ENCODE measurements at regions not wholly inside any gene's neighbourhood (a gene's known extent, or its start where the extent isn't known, plus 50 kb on each side); places are given as distances from the start of the nearest gene placed in this dataset.
A peak's percentile ranks its signal among the peaks of the same experiment; 100 is the strongest.

- peak overlapping the region; percentile 48 to 75 (median 70) for H3K27ac ChIP-seq
These were observed 275.4 kb upstream of the NEBL start for GRCh38 chr10:21172542-21172929.

GRCh38 chr10:21171936-21172541 is 274.9 kb upstream of the NEBL start:
- Histone ChIP-seq H3K4me1 (peaks cover 4 to 46% (median 11%) of the 10 kb centered on the region in 4 donors), H3K36me3 (no peaks in the 10 kb centered on the region), H3K27me3 (peaks cover 27% of the 10 kb centered on the region), H3K27ac (peak overlapping the region; percentile 48 to 75 (median 70)), H3K9me3 (no peaks in the 10 kb centered on the region), H3K4me3 (peak overlapping the region in 1 of 4 donors; percentile 50)
- in situ Hi-C loops (cut with MboI; ENCODE audit: low pct_ligation_motif_present in 1 of 4, low pct_unique_long_range_greater_than_20kb in 1 of 4, low sequenced_read_pairs in 3 of 4) = no loop called here
- WGBS, 2 donors (ENCODE audit: low coverage in 1 of 2) = 54 to 59% methylated on average over 3 to 6 of the region's 6 CpGs
- intact Hi-C loops (cut with DNase I; ENCODE audit: low total_unique reads) = no loop called here
- peak; percentile 47 for DNase-seq
- TF ChIP-seq CTCF (IDR thresholded peaks at IDR 0.05) (no peak), POLR2A (IDR thresholded peaks at IDR 0.05) (no peak), POLR2AphosphoS5 (IDR thresholded peaks at IDR 0.05) (peak in 1 of 3 donors; percentile 32)

More at GRCh38 chr10:21172542-21172929, 275.4 kb upstream of the NEBL start:
- TF ChIP-seq EP300 (IDR thresholded peaks at IDR 0.05; ENCODE audit: low read depth) = no peak
- DNase-seq = no peak
- in situ Hi-C loops (cut with MboI; ENCODE audit: low pct_ligation_motif_present in 1 of 4, low pct_unique_long_range_greater_than_20kb in 1 of 4, low sequenced_read_pairs in 3 of 4) = no loop called here
- H3K27me3 ChIP-seq = peaks cover 27% of the 10 kb centered on the region
- intact Hi-C loops (cut with DNase I; ENCODE audit: low total_unique reads) = no loop called here
- H3K4me1 ChIP-seq = peaks cover 4 to 46% (median 11%) of the 10 kb centered on the region in 4 donors
- peak overlapping the region in 3 of 4 donors; percentile 41 to 66 (median 50) for H3K4me3 ChIP-seq
- no peaks in the 10 kb centered on the region for H3K36me3 ChIP-seq
- 28 to 29% methylated on average over 8 to 10 of the region's 10 CpGs for WGBS, 2 donors (ENCODE audit: low coverage in 1 of 2)
- H3K9me3 ChIP-seq = no peaks in the 10 kb centered on the region

GRCh38 chr10:21171197-21171935 is 274.3 kb upstream of the NEBL start:
- Histone ChIP-seq H3K27ac (peak overlapping the region in 2 of 4 donors; percentile 74 to 75), H3K4me3 (no peak overlapping the region), H3K27me3 (peaks cover 27% of the 10 kb centered on the region), H3K9me3 (no peaks in the 10 kb centered on the region), H3K36me3 (no peaks in the 10 kb centered on the region), H3K4me1 (peaks cover 4 to 46% (median 13%) of the 10 kb centered on the region in 4 donors)
- intact Hi-C loops (cut with DNase I; ENCODE audit: low total_unique reads) (no loop called here), in situ Hi-C loops (cut with MboI; ENCODE audit: low pct_ligation_motif_present in 1 of 4, low pct_unique_long_range_greater_than_20kb in 1 of 4, low sequenced_read_pairs in 3 of 4) (no loop called here)
- TF ChIP-seq EP300 (IDR thresholded peaks at IDR 0.05; ENCODE audit: low read depth) (no peak), CTCF (IDR thresholded peaks at IDR 0.05) (peak in 1 of 5 experiments; percentile 6), POLR2A (IDR thresholded peaks at IDR 0.05) (no peak)
- WGBS, 2 donors (ENCODE audit: low coverage in 1 of 2) = 81% methylated on average over 14 of the region's 14 CpGs; no CpG with 5 or more reads in 1 of the 2 donors
- DNase-seq = no peak

GRCh38 chr10:21170216-21170615 is 273.1 kb upstream of the NEBL start:
- in situ Hi-C loops (cut with MboI; ENCODE audit: low pct_ligation_motif_present in 1 of 4, low pct_unique_long_range_greater_than_20kb in 1 of 4, low sequenced_read_pairs in 3 of 4) (no loop called here), intact Hi-C loops (cut with DNase I; ENCODE audit: low total_unique reads) (no loop called here)
- H3K27ac ChIP-seq = peak overlapping the region in 2 of 4 donors; percentile 38 to 50
- TF ChIP-seq POLR2AphosphoS5 (IDR thresholded peaks at IDR 0.05) = no peak
- TF ChIP-seq CTCF (IDR thresholded peaks at IDR 0.05) = no peak
- no peak for TF ChIP-seq EP300 (IDR thresholded peaks at IDR 0.05; ENCODE audit: low read depth)
- no peak for TF ChIP-seq POLR2A (IDR thresholded peaks at IDR 0.05)
- H3K36me3 ChIP-seq = no peaks in the 10 kb centered on the region
- H3K4me3 ChIP-seq = no peak overlapping the region
- 29 to 33% methylated on average over 5 of the region's 5 CpGs for WGBS, 2 donors (ENCODE audit: low coverage in 1 of 2)
- H3K9me3 ChIP-seq = no peaks in the 10 kb centered on the region
- no peak for DNase-seq
- peaks cover 4 to 41% (median 13%) of the 10 kb centered on the region in 4 donors for H3K4me1 ChIP-seq
- H3K27me3 ChIP-seq = peaks cover 27% of the 10 kb centered on the region
